ENCODE measurements at regions not wholly inside any gene's neighbourhood (a gene's known extent, or its start where the extent isn't known, plus 50 kb on each side); places are given as distances from the start of the nearest gene placed in this dataset.

GRCh38 chr10:10498781-10499180 lies 518.9 kb upstream of the CELF2 start:
- TF ChIP-seq, protein P1, sequence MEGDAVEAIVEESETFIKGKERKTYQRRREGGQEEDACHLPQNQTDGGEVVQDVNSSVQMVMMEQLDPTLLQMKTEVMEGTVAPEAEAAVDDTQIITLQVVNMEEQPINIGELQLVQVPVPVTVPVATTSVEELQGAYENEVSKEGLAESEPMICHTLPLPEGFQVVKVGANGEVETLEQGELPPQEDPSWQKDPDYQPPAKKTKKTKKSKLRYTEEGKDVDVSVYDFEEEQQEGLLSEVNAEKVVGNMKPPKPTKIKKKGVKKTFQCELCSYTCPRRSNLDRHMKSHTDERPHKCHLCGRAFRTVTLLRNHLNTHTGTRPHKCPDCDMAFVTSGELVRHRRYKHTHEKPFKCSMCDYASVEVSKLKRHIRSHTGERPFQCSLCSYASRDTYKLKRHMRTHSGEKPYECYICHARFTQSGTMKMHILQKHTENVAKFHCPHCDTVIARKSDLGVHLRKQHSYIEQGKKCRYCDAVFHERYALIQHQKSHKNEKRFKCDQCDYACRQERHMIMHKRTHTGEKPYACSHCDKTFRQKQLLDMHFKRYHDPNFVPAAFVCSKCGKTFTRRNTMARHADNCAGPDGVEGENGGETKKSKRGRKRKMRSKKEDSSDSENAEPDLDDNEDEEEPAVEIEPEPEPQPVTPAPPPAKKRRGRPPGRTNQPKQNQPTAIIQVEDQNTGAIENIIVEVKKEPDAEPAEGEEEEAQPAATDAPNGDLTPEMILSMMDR (IDR thresholded peaks at IDR 0.05; ENCODE audit: low read depth, low read length, missing input control): no peak
- TF ChIP-seq JUND (IDR thresholded peaks at IDR 0.05) (no peak), TAF1 (conservative IDR thresholded peaks at IDR 0.05) (no peak), GABPA (IDR thresholded peaks at IDR 0.05 in 1 of 2, conservative IDR thresholded peaks at IDR 0.05 in 1 of 2) (no peak), RAD21 (IDR thresholded peaks at IDR 0.05) (no peak), REST (IDR thresholded peaks at IDR 0.05) (no peak), HNF4G (IDR thresholded peaks at IDR 0.05) (no peak)
- TF ChIP-seq, protein P2, sequence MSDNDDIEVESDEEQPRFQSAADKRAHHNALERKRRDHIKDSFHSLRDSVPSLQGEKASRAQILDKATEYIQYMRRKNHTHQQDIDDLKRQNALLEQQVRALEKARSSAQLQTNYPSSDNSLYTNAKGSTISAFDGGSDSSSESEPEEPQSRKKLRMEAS (IDR thresholded peaks at IDR 0.05): no peak
- TF ChIP-seq, protein P3, sequence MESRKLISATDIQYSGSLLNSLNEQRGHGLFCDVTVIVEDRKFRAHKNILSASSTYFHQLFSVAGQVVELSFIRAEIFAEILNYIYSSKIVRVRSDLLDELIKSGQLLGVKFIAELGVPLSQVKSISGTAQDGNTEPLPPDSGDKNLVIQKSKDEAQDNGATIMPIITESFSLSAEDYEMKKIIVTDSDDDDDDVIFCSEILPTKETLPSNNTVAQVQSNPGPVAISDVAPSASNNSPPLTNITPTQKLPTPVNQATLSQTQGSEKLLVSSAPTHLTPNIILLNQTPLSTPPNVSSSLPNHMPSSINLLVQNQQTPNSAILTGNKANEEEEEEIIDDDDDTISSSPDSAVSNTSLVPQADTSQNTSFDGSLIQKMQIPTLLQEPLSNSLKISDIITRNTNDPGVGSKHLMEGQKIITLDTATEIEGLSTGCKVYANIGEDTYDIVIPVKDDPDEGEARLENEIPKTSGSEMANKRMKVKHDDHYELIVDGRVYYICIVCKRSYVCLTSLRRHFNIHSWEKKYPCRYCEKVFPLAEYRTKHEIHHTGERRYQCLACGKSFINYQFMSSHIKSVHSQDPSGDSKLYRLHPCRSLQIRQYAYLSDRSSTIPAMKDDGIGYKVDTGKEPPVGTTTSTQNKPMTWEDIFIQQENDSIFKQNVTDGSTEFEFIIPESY (IDR thresholded peaks at IDR 0.05): no peak
